ENCODE measurements at regions not wholly inside any gene's neighbourhood (a gene's known extent, or its start where the extent isn't known, plus 50 kb on each side); places are given as distances from the start of the nearest gene placed in this dataset.

DNA sequence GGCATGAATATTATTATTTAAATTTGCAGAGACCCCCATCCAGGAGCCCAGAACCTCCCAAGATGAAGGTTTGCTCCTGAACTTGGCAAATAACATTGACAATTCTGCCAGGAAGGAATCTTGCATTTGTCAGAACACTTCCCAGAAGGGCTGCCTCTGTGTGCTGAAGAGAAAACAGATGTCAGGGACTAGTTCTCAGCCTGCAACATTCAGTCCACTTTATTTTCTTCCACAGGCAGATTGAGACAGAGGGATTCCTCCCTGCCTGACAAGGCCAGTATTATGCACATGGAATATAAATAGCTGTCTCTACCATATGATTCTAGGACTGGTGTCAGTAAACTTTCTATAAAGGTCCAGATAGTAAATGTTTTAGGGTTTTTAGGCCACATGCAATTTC lies 171.5 kb upstream of the SIX2 start:
- H3K36me3 Mint-ChIP-seq (ENCODE audit: low read depth): no peaks in the 10 kb centered on the region
- TF ChIP-seq, protein P1, sequence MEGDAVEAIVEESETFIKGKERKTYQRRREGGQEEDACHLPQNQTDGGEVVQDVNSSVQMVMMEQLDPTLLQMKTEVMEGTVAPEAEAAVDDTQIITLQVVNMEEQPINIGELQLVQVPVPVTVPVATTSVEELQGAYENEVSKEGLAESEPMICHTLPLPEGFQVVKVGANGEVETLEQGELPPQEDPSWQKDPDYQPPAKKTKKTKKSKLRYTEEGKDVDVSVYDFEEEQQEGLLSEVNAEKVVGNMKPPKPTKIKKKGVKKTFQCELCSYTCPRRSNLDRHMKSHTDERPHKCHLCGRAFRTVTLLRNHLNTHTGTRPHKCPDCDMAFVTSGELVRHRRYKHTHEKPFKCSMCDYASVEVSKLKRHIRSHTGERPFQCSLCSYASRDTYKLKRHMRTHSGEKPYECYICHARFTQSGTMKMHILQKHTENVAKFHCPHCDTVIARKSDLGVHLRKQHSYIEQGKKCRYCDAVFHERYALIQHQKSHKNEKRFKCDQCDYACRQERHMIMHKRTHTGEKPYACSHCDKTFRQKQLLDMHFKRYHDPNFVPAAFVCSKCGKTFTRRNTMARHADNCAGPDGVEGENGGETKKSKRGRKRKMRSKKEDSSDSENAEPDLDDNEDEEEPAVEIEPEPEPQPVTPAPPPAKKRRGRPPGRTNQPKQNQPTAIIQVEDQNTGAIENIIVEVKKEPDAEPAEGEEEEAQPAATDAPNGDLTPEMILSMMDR (IDR thresholded peaks at IDR 0.05): no peak
- H3K27me3 Mint-ChIP-seq: peaks cover 26% of the 10 kb centered on the region
- peaks cover 7% of the 10 kb centered on the region for H3K9me3 Mint-ChIP-seq
- ChIA-PET POLR2A (no interaction called here), CTCF (no interaction called here)
- no peak overlapping the region for H3K27ac Mint-ChIP-seq
- intact Hi-C loops (cut with micrococcal nuclease): no loop called here
- H3K4me3 Mint-ChIP-seq: no peak overlapping the region
- ATAC-seq (ENCODE audit: low read depth) (no peak), DNase-seq (no peak)
- no peaks in the 10 kb centered on the region for H3K4me1 Mint-ChIP-seq

DNA sequence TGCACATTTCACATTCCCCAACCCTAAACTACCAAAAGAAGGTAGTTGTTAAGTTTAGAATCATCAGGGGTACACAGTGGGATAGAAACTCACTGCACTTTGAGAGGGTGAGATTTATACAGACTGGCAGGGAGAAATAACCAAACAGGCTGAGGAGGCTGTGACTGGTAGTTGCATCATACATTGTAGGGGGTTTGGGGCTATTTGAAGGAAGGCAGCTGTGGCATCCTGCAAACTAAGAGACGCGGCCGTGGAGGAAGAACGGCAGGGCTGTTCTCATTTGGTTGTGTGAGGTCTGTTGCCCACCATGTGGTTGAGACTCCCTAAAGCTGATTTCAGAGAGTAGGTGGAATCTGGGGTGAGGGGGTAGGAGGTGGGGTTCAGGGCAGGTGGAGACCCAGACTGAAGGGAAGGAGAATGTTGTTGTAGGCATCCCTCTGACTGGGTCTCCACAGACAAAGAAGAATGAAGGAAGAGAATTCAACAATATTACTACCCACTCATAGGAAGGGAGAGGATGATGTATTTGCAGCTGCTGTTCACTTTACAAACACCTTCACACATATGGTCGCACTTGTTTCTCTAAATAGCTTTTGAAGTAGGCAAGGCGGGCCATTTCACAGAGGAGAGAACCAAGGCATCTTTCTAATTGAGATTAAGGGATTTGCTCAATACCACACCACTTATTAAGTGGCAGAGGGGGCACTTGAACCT lies 170.9 kb upstream of the SIX2 start:
- DNase-seq (no peak), ATAC-seq (ENCODE audit: low read depth) (no peak)
- intact Hi-C loops (cut with micrococcal nuclease): no loop called here
- Mint-ChIP-seq H3K27ac (no peak overlapping the region), H3K4me3 (no peak overlapping the region), H3K27me3 (peaks cover 22% of the 10 kb centered on the region), H3K36me3 (ENCODE audit: low read depth) (no peaks in the 10 kb centered on the region), H3K4me1 (no peaks in the 10 kb centered on the region), H3K9me3 (peaks cover 7% of the 10 kb centered on the region)
- ChIA-PET CTCF (no interaction called here), POLR2A (no interaction called here)
- TF ChIP-seq, protein P1 (IDR thresholded peaks at IDR 0.05): no peak

DNA sequence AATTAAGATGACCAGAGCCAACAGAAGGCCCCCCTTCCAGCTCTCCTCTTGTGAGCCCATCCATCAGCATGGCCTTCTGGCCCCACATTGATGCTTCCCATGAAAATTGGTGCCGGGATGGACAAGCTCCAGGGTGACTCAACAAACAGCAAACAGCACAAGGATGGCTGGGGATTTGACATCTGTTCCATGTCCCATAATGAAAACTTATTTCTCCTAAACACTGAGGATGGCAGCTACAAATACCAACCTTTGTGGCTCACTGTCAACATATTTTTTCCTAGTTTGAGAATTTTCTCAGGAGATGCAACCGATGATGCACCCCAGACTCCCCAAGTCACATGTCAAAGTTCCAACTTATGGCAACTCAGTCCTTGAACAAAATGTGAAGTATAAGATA lies 169.6 kb upstream of the SIX2 start:
- H3K27ac Mint-ChIP-seq: no peak overlapping the region
- peaks cover 29% of the 10 kb centered on the region for H3K27me3 Mint-ChIP-seq
- H3K9me3 Mint-ChIP-seq: peaks cover 7% of the 10 kb centered on the region
- no peak overlapping the region for H3K4me3 Mint-ChIP-seq
- no peaks in the 10 kb centered on the region for H3K4me1 Mint-ChIP-seq
- ChIA-PET POLR2A (no interaction called here), CTCF (no interaction called here)
- ATAC-seq (ENCODE audit: low read depth) (no peak), DNase-seq (no peak)
- TF ChIP-seq, protein P1 (IDR thresholded peaks at IDR 0.05): no peak
- H3K36me3 Mint-ChIP-seq (ENCODE audit: low read depth): no peaks in the 10 kb centered on the region
- intact Hi-C loops (cut with micrococcal nuclease): loop anchor here (10.0 kb wide), 1 partner anchor 174 kb away; the partner anchor contains the start of gene SIX2

DNA sequence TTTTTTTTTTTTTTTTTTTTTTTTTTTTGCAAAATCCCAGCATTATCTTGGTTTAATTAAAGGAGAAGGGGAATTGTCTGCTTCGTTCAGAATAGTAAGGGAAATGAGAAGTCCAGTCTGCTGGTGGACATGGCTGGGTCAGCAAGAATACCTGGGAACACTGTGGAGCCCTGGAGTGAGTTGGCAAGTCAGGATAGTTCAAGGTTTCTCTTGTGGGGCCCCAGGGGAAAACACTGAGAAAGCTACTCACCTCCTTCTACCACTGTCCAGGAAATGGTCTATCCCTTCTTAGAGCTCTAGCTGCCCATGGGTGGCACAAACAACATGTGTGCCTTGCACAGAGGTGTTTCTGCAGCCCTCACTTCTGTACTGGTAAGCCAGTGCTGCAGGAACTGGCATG lies 169.1 kb upstream of the SIX2 start:
- Mint-ChIP-seq H3K4me3 (no peak overlapping the region), H3K9me3 (peaks cover 7% of the 10 kb centered on the region), H3K4me1 (no peaks in the 10 kb centered on the region), H3K27ac (no peak overlapping the region), H3K27me3 (peaks cover 30% of the 10 kb centered on the region), H3K36me3 (ENCODE audit: low read depth) (no peaks in the 10 kb centered on the region)
- intact Hi-C loops (cut with micrococcal nuclease): loop anchor here (10.0 kb wide), 1 partner anchor 174 kb away; the partner anchor contains the start of gene SIX2
- ChIA-PET CTCF (no interaction called here), POLR2A (no interaction called here)
- DNase-seq (no peak), ATAC-seq (ENCODE audit: low read depth) (no peak)
- TF ChIP-seq, protein P1 (IDR thresholded peaks at IDR 0.05): no peak

DNA sequence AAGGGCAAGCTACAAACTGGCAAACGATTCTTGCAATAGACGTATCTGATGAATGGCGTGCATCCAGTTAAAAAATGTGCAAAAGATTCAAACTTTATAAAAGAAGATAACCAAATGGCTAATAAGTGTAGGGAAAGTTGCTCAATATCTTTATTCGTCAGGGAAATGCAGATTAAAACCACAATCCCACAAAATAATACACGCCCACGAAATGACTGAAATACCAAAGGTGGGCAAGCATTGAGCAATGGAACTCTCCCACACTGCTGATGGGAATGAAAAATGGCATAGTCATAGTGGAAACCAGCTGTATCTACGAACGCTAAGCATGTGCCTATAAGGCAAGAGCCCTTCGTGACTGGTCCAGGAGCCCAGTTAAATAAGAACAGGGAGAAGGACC lies 168.6 kb upstream of the SIX2 start:
- ATAC-seq (ENCODE audit: low read depth): no peak

More for the DNA sequence above, 168.6 kb upstream of the SIX2 start:
- Mint-ChIP-seq H3K27ac (no peak overlapping the region), H3K9me3 (peaks cover 7% of the 10 kb centered on the region), H3K4me3 (no peak overlapping the region), H3K36me3 (ENCODE audit: low read depth) (no peaks in the 10 kb centered on the region), H3K4me1 (no peaks in the 10 kb centered on the region), H3K27me3 (peaks cover 33% of the 10 kb centered on the region)
- DNase-seq: no peak
- intact Hi-C loops (cut with micrococcal nuclease): loop anchor here (10.0 kb wide), 1 partner anchor 173 kb away; the partner anchor contains the start of gene SIX2
- POLR2A ChIA-PET: no interaction called here
- CTCF ChIA-PET: no interaction called here
- TF ChIP-seq, protein P1 (IDR thresholded peaks at IDR 0.05): no peak
